ENCODE measurements at regions not wholly inside any gene's neighbourhood (a gene's known extent, or its start where the extent isn't known, plus 50 kb on each side); places are given as distances from the start of the nearest gene placed in this dataset.

- DNase-seq (ENCODE audit: low spot score) = no peak
Measured at GRCh38 chr2:238700506-238701340, 147.2 kb upstream of the TWIST2 start.

GRCh38 chr2:238701341-238702206, 146.3 kb upstream of the TWIST2 start:
- no peak for DNase-seq (ENCODE audit: low spot score)

GRCh38 chr2:238702276-238703052, 145.4 kb upstream of the TWIST2 start:
- DNase-seq (ENCODE audit: low spot score) = no peak

GRCh38 chr2:238703053-238703415, 144.9 kb upstream of the TWIST2 start:
- DNase-seq (ENCODE audit: low spot score) = no peak

GRCh38 chr2:238703436-238703835, 144.4 kb upstream of the TWIST2 start:
- DNase-seq (ENCODE audit: low spot score) = no peak

GRCh38 chr2:238704471-238705225, 143.2 kb upstream of the TWIST2 start:
- no peak for DNase-seq (ENCODE audit: low spot score)

GRCh38 chr2:238706163-238706562, 141.7 kb upstream of the TWIST2 start:
- no peak for DNase-seq (ENCODE audit: low spot score)

GRCh38 chr2:238706673-238707072, 141.2 kb upstream of the TWIST2 start:
- DNase-seq (ENCODE audit: low spot score) = no peak

- peak; percentile 75 for DNase-seq (ENCODE audit: low spot score)
Measured at GRCh38 chr2:238709325-238710025, 138.4 kb upstream of the TWIST2 start.

GRCh38 chr2:238710032-238710735, 137.7 kb upstream of the TWIST2 start:
- DNase-seq (ENCODE audit: low spot score) = peak; percentile 69

- DNase-seq (ENCODE audit: low spot score) = no peak
Measured at GRCh38 chr2:238710787-238711186, 137.1 kb upstream of the TWIST2 start.

- no peak for DNase-seq (ENCODE audit: low spot score)
Measured at GRCh38 chr2:238711346-238711745, 136.5 kb upstream of the TWIST2 start.

GRCh38 chr2:238712011-238712410, 135.9 kb upstream of the TWIST2 start:
- no peak for DNase-seq (ENCODE audit: low spot score)

- no peak for DNase-seq (ENCODE audit: low spot score)
Measured at GRCh38 chr2:238713198-238713826, 134.6 kb upstream of the TWIST2 start.

GRCh38 chr2:238714038-238714528, 133.8 kb upstream of the TWIST2 start:
- peak; percentile 37 for DNase-seq (ENCODE audit: low spot score)

- DNase-seq (ENCODE audit: low spot score) = no peak
Measured at GRCh38 chr2:238716171-238716570, 131.7 kb upstream of the TWIST2 start.

GRCh38 chr2:238716585-238716984, 131.3 kb upstream of the TWIST2 start:
- no peak for DNase-seq (ENCODE audit: low spot score)

GRCh38 chr2:238717084-238717483, 130.8 kb upstream of the TWIST2 start:
- DNase-seq (ENCODE audit: low spot score) = no peak

GRCh38 chr2:238719641-238720040, 128.2 kb upstream of the TWIST2 start:
- DNase-seq (ENCODE audit: low spot score) = no peak

Measured in umbilical cord (tissue), 1 donor.